H1 (cell line): ENCODE measurements at regions not wholly inside any gene's neighbourhood (a gene's known extent, or its start where the extent isn't known, plus 50 kb on each side); places are given as distances from the start of the nearest gene placed in this dataset.

Experiments used
- CTCF ChIP-seq, 3 experiments: IDR thresholded peaks; 1 replicate in 2 of 3; 2 replicates in 1 of 3; pipeline versions ENCODE4 v1.5.1 to v1.6.1; 2011; ENCODE audit warnings: low read length in 3 of 3, mild to moderate bottlenecking in 3 of 3, inconsistent platforms in 2 of 3, low read depth in 1 of 3, moderate library complexity in 1 of 3; ENCODE audit not compliant: insufficient read depth in 1 of 3; ENCODE audit errors: control extremely low read depth in 1 of 3
- EGR1 ChIP-seq: IDR thresholded peaks from 2 replicates; pipeline ENCODE4 v1.6.1; 2011; ENCODE audit warnings: low read depth, low read length, borderline replicate concordance
- HDAC2 ChIP-seq, 2 experiments: fragments of 300-600 bp in 1 of 2; sonication (generic) in 1 of 2; IDR thresholded peaks; 2 replicates each; pipeline ENCODE4 v1.6.1; 2011 to 2012; ENCODE audit warnings: low read depth in 2 of 2, low read length in 2 of 2, mild to moderate bottlenecking in 2 of 2, moderate library complexity in 2 of 2, borderline replicate concordance in 1 of 2, inconsistent platforms in 1 of 2
- NANOG ChIP-seq: IDR thresholded peaks from 2 replicates; pipeline ENCODE4 v1.6.1; 2011; ENCODE audit warnings: low read length, low read depth, mild to moderate bottlenecking, inconsistent platforms; ENCODE audit not compliant: insufficient read depth, poor library complexity, severe bottlenecking
- NRF1 ChIP-seq: IDR thresholded peaks from 2 replicates; pipeline ENCODE4 v1.6.1; 2011; ENCODE audit warnings: mild to moderate bottlenecking, low read depth, low read length, improper control_type of control experiment
- SUZ12 ChIP-seq: fragments of 200-600 bp; sonication (generic); IDR thresholded peaks from 2 replicates; pipeline ENCODE4 v1.6.1; 2012; ENCODE audit warnings: mild to moderate bottlenecking, inconsistent platforms, low read length, moderate library complexity, mixed read lengths
- ZNF274 ChIP-seq: IDR thresholded peaks from 2 replicates; pipeline ENCODE4 v1.7.0; 2012; ENCODE audit warnings: low read length, borderline replicate concordance; ENCODE audit errors: extremely low read depth

- TF ChIP-seq CTCF (IDR thresholded peaks at IDR 0.05; ENCODE audit: control extremely low read depth in 1 of 3, insufficient read depth in 1 of 3, low read depth in 1 of 3, low read length in 3 of 3): no peak
- no peak for TF ChIP-seq NRF1
- no peak for TF ChIP-seq HDAC2 (IDR thresholded peaks at IDR 0.05; ENCODE audit: borderline replicate concordance in 1 of 2, low read depth in 2 of 2, low read length in 2 of 2)
- no peak for TF ChIP-seq SUZ12
- no peak for TF ChIP-seq EGR1
- TF ChIP-seq ZNF274: no peak
- TF ChIP-seq NANOG: no peak
Observed at GRCh38 chr14:83664389-83664788, 1865.6 kb upstream of the FLRT2 start.
